IMR-90 (cell line): ENCODE measurements at regions not wholly inside any gene's neighbourhood (a gene's known extent, or its start where the extent isn't known, plus 50 kb on each side); places are given as distances from the start of the nearest gene placed in this dataset.

Source experiments
- ATAC-seq: fragments of 200-7000 bp; cut with Tn5 transposase; 2 replicates; pipeline ENCODE4 v1.9.1; 2020; ENCODE audit warnings: low read depth, mild to moderate bottlenecking, moderate library complexity
- BruUV-seq: library from RNA; stranded (reverse); fragments of 400-500 nt; replicated peaks from 2 replicates; lab custom pipeline; 2021; lab: Mats Ljungman, UMichigan
- CTCF ChIA-PET: fragments of 300-600 bp; formaldehyde crosslinking; extraction: SDS; loops from one replicate; lab custom pipeline; 2021; ENCODE audit warnings: antibody characterized with exemption; lab: Yijun Ruan, JAX
- POLR2A ChIA-PET: fragments of 300-600 bp; sonication (Branson Sonifier 250); formaldehyde crosslinking; loops from one replicate; lab custom pipeline; 2022; ENCODE audit warnings: antibody characterized with exemption; ENCODE audit not compliant: unreplicated experiment; lab: Charles Lee
- DNase-seq: peaks from one replicate; pipeline ENCODE4 v3.0.0; 2013
- H2AFZ ChIP-seq: replicated peaks from 2 replicates; pipeline ENCODE3; 2013; ENCODE audit warnings: low read length, mild to moderate bottlenecking; ENCODE audit not compliant: poor library complexity
- H2AK5ac ChIP-seq: 2 replicates; pipeline ENCODE4 v1.6.1; 2013; ENCODE audit warnings: low read depth, low read length, inconsistent platforms
- H2AK9ac ChIP-seq: replicated peaks from 2 replicates; pipeline ENCODE3; 2013; ENCODE audit warnings: mild to moderate bottlenecking, low read depth, low read length, moderate library complexity; ENCODE audit not compliant: poor library complexity
- H2BK120ac ChIP-seq: 2 replicates; pipeline ENCODE4 v1.6.1; 2013; ENCODE audit warnings: low read depth, low read length, inconsistent platforms
- H2BK15ac ChIP-seq: 3 replicates; pipeline ENCODE4 v1.6.1; 2013; ENCODE audit warnings: low read depth, low read length, inconsistent platforms
- H2BK20ac ChIP-seq: 2 replicates; pipeline ENCODE4 v1.6.1; 2013; ENCODE audit warnings: low read depth, mild to moderate bottlenecking, inconsistent platforms, low read length, moderate library complexity
- H2BK5ac ChIP-seq: 2 replicates; pipeline ENCODE4 v1.6.1; 2013; ENCODE audit warnings: mild to moderate bottlenecking, low read depth, low read length, inconsistent platforms; ENCODE audit not compliant: poor library complexity, severe bottlenecking
- H3K14ac ChIP-seq: replicated peaks from 2 replicates; pipeline ENCODE4 v1.6.1; 2013; ENCODE audit warnings: low read depth, low read length, inconsistent platforms
- H3K18ac ChIP-seq: 2 replicates; pipeline ENCODE4 v1.6.1; 2013; ENCODE audit warnings: low read depth, low read length, control low read depth
- H3K23ac ChIP-seq: 2 replicates; pipeline ENCODE4 v1.6.1; 2013; ENCODE audit warnings: low read depth, low read length, inconsistent platforms
- H3K27ac ChIP-seq: 2 replicates; pipeline ENCODE4 v1.5.1; 2013; ENCODE audit warnings: mild to moderate bottlenecking, control low read depth, low read length; ENCODE audit not compliant: insufficient read depth
- H3K27me3 ChIP-seq: 2 replicates; pipeline ENCODE4 v1.6.1; 2013; ENCODE audit warnings: low read length; ENCODE audit not compliant: control insufficient read depth, insufficient read depth
- H3K36me3 ChIP-seq: 2 replicates; pipeline ENCODE4 v1.6.1; 2013; ENCODE audit warnings: low read length, mixed read lengths; ENCODE audit not compliant: control insufficient read depth, insufficient read depth
- H3K4ac ChIP-seq: 2 replicates; pipeline ENCODE4 v1.6.1; 2013; ENCODE audit warnings: low read depth, low read length, inconsistent platforms
- H3K4me1 ChIP-seq: 2 replicates; pipeline ENCODE4 v1.6.1; 2013; ENCODE audit warnings: low read length, mixed read lengths; ENCODE audit not compliant: control insufficient read depth, insufficient read depth
- H3K4me2 ChIP-seq: 2 replicates; pipeline ENCODE4 v1.6.1; 2013; ENCODE audit warnings: low read depth, mild to moderate bottlenecking, control low read depth, low read length, moderate library complexity
- H3K4me3 ChIP-seq: 2 replicates; pipeline ENCODE4 v1.5.1; 2013; ENCODE audit warnings: low read depth, mild to moderate bottlenecking, control low read depth, low read length, moderate library complexity; ENCODE audit not compliant: insufficient read depth
- H3K56ac ChIP-seq: 2 replicates; pipeline ENCODE4 v1.6.1; 2013; ENCODE audit warnings: low read length, inconsistent platforms; ENCODE audit not compliant: insufficient read depth; ENCODE audit errors: extremely low read depth
- H3K79me1 ChIP-seq, 2 experiments: 2 replicates each; pipeline ENCODE4 v1.6.1; 2013; ENCODE audit warnings: low read length in 2 of 2, inconsistent platforms in 1 of 2, low read depth in 1 of 2
- H3K9ac ChIP-seq: 2 replicates; pipeline ENCODE4 v1.6.1; 2013; ENCODE audit warnings: low read depth, low read length, control low read depth
- H3K9me1 ChIP-seq: 2 replicates; pipeline ENCODE4 v1.6.1; 2013; ENCODE audit warnings: low read length, inconsistent platforms; ENCODE audit not compliant: insufficient read depth
- H3K9me3 ChIP-seq: 2 replicates; pipeline ENCODE4 v1.6.1; 2013; ENCODE audit warnings: low read length; ENCODE audit not compliant: control insufficient read depth, insufficient read depth
- H4K20me1 ChIP-seq: 2 replicates; pipeline ENCODE4 v1.6.1; 2013; ENCODE audit warnings: low read length, inconsistent platforms; ENCODE audit not compliant: insufficient read depth
- H4K5ac ChIP-seq: 2 replicates; pipeline ENCODE4 v1.6.1; 2013; ENCODE audit warnings: mild to moderate bottlenecking, low read depth, low read length, control low read depth
- H4K8ac ChIP-seq, 2 experiments: 2 replicates each; pipeline ENCODE4 v1.6.1; 2013; ENCODE audit warnings: low read depth in 2 of 2, low read length in 2 of 2, control low read depth in 1 of 2, inconsistent platforms in 1 of 2
- H4K91ac ChIP-seq: 2 replicates; pipeline ENCODE4 v1.6.1; 2013; ENCODE audit warnings: low read depth, low read length, inconsistent platforms; ENCODE audit not compliant: insufficient read depth
- BHLHE40 ChIP-seq: fragments of 150-350 bp; IDR thresholded peaks from 2 replicates; pipeline ENCODE4 v1.6.1; 2016; ENCODE audit warnings: mild to moderate bottlenecking, low read depth, low read length
- CEBPB ChIP-seq: IDR thresholded peaks from 2 replicates; pipeline ENCODE4 v1.6.1; 2012; ENCODE audit warnings: low read depth, low read length, improper control_type of control experiment
- CHD1 ChIP-seq: IDR thresholded peaks from 2 replicates; pipeline ENCODE4 v1.6.1; 2012; ENCODE audit warnings: low read depth, low read length, improper control_type of control experiment
- FOS ChIP-seq: fragments of 150-350 bp; IDR thresholded peaks from 2 replicates; pipeline ENCODE4 v1.6.1; 2016; ENCODE audit warnings: low read depth, low read length
- MAFK ChIP-seq: IDR thresholded peaks from 2 replicates; pipeline ENCODE4 v1.6.1; 2012; ENCODE audit warnings: low read depth, low read length, improper control_type of control experiment
- MAZ ChIP-seq: IDR thresholded peaks from 2 replicates; pipeline ENCODE4 v1.6.1; 2012; ENCODE audit warnings: low read depth, mild to moderate bottlenecking, low read length, improper control_type of control experiment, moderate library complexity, borderline replicate concordance
- MXI1 ChIP-seq: IDR thresholded peaks from 2 replicates; pipeline ENCODE4 v1.6.1; 2012; ENCODE audit warnings: low read depth, mild to moderate bottlenecking, low read length, moderate library complexity, borderline replicate concordance
- POLR2A ChIP-seq: IDR thresholded peaks from 2 replicates; pipeline ENCODE4 v1.6.1; 2012; ENCODE audit warnings: mild to moderate bottlenecking, low read depth, low read length
- RCOR1 ChIP-seq: IDR thresholded peaks from 2 replicates; pipeline ENCODE4 v1.6.1; 2012; ENCODE audit warnings: mild to moderate bottlenecking, low read length, improper control_type of control experiment; ENCODE audit not compliant: insufficient replicate concordance
- SMC3 ChIP-seq: fragments of 150-350 bp; IDR thresholded peaks from 2 replicates; pipeline ENCODE4 v1.6.1; 2016; ENCODE audit warnings: low read depth, mild to moderate bottlenecking, antibody characterized with exemption, low read length, moderate library complexity
- dilution Hi-C: fragments of 300-500 bp; cut with HindIII; formaldehyde crosslinking; loops from one replicate; pipeline ENCODE4 v1.14.3; 2018; ENCODE audit warnings: low sequenced_read_pairs; ENCODE audit not compliant: unreplicated experiment
- in situ Hi-C: fragments of 300-500 bp; cut with MboI; formaldehyde crosslinking; loops from 3 replicates; pipeline ENCODE4 v1.14.3; 2019; ENCODE audit warnings: low sequenced_read_pairs, inconsistent platforms, mixed read lengths
- intact Hi-C: fragments of 100-400 bp; cut with micrococcal nuclease; formaldehyde crosslinking; loops from 2 replicates; pipeline ENCODE4 v1.10.0; 2022
- TF ChIP-seq, protein P1 (sequence below): fragments of 150-350 bp; IDR thresholded peaks from 2 replicates; pipeline ENCODE4 v1.6.1; 2017; ENCODE audit warnings: mild to moderate bottlenecking, antibody characterized with exemption, low read length, low read depth

DNA sequence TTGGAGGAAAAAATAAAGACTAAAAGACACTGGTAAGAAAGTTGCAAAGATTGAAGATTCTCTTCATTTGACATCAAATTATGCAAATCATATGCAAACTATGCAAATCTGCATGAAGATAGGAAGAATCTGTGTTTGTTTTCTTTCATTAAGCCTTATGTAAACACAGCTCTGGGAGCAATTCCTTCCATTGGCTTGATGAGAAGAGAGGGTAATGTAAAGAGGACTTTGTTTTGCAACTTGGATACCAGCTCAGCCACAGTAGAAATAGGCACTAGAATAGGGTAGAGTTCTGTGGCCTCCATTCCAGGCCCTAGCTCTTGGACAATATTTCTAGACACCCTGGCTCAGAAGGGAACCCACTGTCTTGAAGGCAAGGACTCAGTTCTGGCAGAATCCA lies 388.4 kb upstream of the RASGEF1B start:
- in situ Hi-C loops = no loop called here
- Histone ChIP-seq H2AK9ac (no peak overlapping the region), H3K14ac (no peak overlapping the region), H3K27me3 (no peaks in the 10 kb centered on the region), H3K18ac (no peak overlapping the region), H4K20me1 (no peaks in the 10 kb centered on the region), H3K56ac (no peak overlapping the region), H2BK5ac (no peak overlapping the region), H3K23ac (no peak overlapping the region), H3K27ac (no peak overlapping the region), H2BK120ac (no peak overlapping the region), H4K8ac (no peak overlapping the region), H3K9ac (no peak overlapping the region), H2BK20ac (no peak overlapping the region), H3K4me2 (no peak overlapping the region), H2AK5ac (no peak overlapping the region), H4K91ac (no peak overlapping the region), H3K9me3 (no peaks in the 10 kb centered on the region), H2BK15ac (no peak overlapping the region), H3K4me3 (no peak overlapping the region), H3K4me1 (no peaks in the 10 kb centered on the region), H4K5ac (no peak overlapping the region), H3K9me1 (no peaks in the 10 kb centered on the region), H2AFZ (no peak overlapping the region), H3K79me1 (no peaks in the 10 kb centered on the region), H3K36me3 (no peaks in the 10 kb centered on the region), H3K4ac (no peak overlapping the region)
- TF ChIP-seq POLR2A (no peak), BHLHE40 (no peak), MAFK (no peak), MXI1 (no peak), CHD1 (no peak), CEBPB (no peak), RCOR1 (no peak), SMC3 (no peak), MAZ (no peak), FOS (no peak)
- TF ChIP-seq, protein P1, sequence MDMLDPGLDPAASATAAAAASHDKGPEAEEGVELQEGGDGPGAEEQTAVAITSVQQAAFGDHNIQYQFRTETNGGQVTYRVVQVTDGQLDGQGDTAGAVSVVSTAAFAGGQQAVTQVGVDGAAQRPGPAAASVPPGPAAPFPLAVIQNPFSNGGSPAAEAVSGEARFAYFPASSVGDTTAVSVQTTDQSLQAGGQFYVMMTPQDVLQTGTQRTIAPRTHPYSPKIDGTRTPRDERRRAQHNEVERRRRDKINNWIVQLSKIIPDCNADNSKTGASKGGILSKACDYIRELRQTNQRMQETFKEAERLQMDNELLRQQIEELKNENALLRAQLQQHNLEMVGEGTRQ = no peak
- dilution Hi-C loops = no loop called here
- ATAC-seq (no peak), DNase-seq (no peak)
- ChIA-PET CTCF (no interaction called here), POLR2A (no interaction called here)
- no TSS peak for BruUV-seq
- intact Hi-C loops = no loop called here
